Fibroblast of lung (primary cell): ENCODE measurements at regions not wholly inside any gene's neighbourhood (a gene's known extent, or its start where the extent isn't known, plus 50 kb on each side); places are given as distances from the start of the nearest gene placed in this dataset.

ENCODE experiments used
- DNase-seq, 2 donors: peaks; one replicate each; pipeline versions ENCODE4 v3.0.0 to v3.0.0-alpha.2; 2010; ENCODE audit warnings: low read depth in 2 of 2
- H2AFZ ChIP-seq: 2 replicates; pipeline ENCODE4 v1.5.1; 2012; ENCODE audit warnings: low read length, control low read depth, inconsistent platforms
- H3K27ac ChIP-seq: 2 replicates; pipeline ENCODE4 v1.5.1; 2011; ENCODE audit warnings: low read length, control low read depth; ENCODE audit not compliant: insufficient read depth
- H3K27me3 ChIP-seq: 2 replicates; pipeline ENCODE4 v1.5.1; 2011; ENCODE audit warnings: mild to moderate bottlenecking, low read length; ENCODE audit not compliant: control insufficient read depth, insufficient read depth
- H3K36me3 ChIP-seq: 2 replicates; pipeline ENCODE4 v1.5.1; 2011; ENCODE audit warnings: low read length; ENCODE audit not compliant: control insufficient read depth, insufficient read depth
- H3K4me1 ChIP-seq: 2 replicates; pipeline ENCODE4 v1.5.1; 2011; ENCODE audit warnings: low read length; ENCODE audit not compliant: control insufficient read depth, insufficient read depth; ENCODE audit errors: extremely low read depth
- H3K4me2 ChIP-seq: 2 replicates; pipeline ENCODE4 v1.5.1; 2011; ENCODE audit warnings: low read length, control low read depth; ENCODE audit not compliant: insufficient read depth; ENCODE audit errors: extremely low read depth
- H3K4me3 ChIP-seq, 4 experiments: fragments of 200-600 bp in 1 of 4; sonication (generic) in 1 of 4; replicated peaks in 1 of 4; 2 replicates each; pipeline ENCODE4 v1.5.1; 2011 to 2016; ENCODE audit warnings: low read length in 4 of 4, low read depth in 3 of 4, mild to moderate bottlenecking in 3 of 4, control low read depth in 2 of 4, inconsistent platforms in 1 of 4, mixed read lengths in 1 of 4; ENCODE audit not compliant: insufficient read depth in 1 of 4; ENCODE audit errors: control extremely low read depth in 1 of 4
- H3K79me2 ChIP-seq: 2 replicates; pipeline ENCODE4 v1.5.1; 2012; ENCODE audit warnings: mild to moderate bottlenecking, low read length, inconsistent platforms; ENCODE audit not compliant: control insufficient read depth, insufficient read depth
- H3K9ac ChIP-seq: 2 replicates; pipeline ENCODE4 v1.5.1; 2011; ENCODE audit warnings: mild to moderate bottlenecking, low read length, control low read depth; ENCODE audit not compliant: insufficient read depth
- H3K9me3 ChIP-seq: 2 replicates; pipeline ENCODE4 v1.5.1; 2012; ENCODE audit warnings: low read depth, low read length; ENCODE audit not compliant: control insufficient read depth, insufficient read depth
- H4K20me1 ChIP-seq: 2 replicates; pipeline ENCODE4 v1.5.1; 2011; ENCODE audit warnings: low read length; ENCODE audit not compliant: control insufficient read depth, insufficient read depth; ENCODE audit errors: extremely low read depth
- CTCF ChIP-seq, 2 donors: IDR thresholded peaks in 1 of 2; conservative IDR thresholded peaks in 1 of 2; 1 replicate in 1 of 2; 2 replicates in 1 of 2; pipeline ENCODE4 v1.5.1; 2011 to 2012; ENCODE audit warnings: low read length in 2 of 2, control low read depth in 1 of 2, inconsistent platforms in 1 of 2, low read depth in 1 of 2, mild to moderate bottlenecking in 1 of 2
- EZH2 ChIP-seq: IDR thresholded peaks from 2 replicates; pipeline ENCODE4 v1.5.1; 2012; ENCODE audit warnings: low read length, control low read depth, mild to moderate bottlenecking; ENCODE audit errors: missing control alignments

GRCh38 chr14:38090506-38090905 lies 117.2 kb upstream of the SSTR1 start:
- H3K9me3 ChIP-seq = no peaks in the 10 kb centered on the region
- H4K20me1 ChIP-seq = no peaks in the 10 kb centered on the region
- no peaks in the 10 kb centered on the region for H3K27me3 ChIP-seq
- no peak overlapping the region for H3K9ac ChIP-seq
- no peak for TF ChIP-seq EZH2
- no peak for TF ChIP-seq CTCF (conservative IDR thresholded peaks at IDR 0.05 in 1 of 2, IDR thresholded peaks at IDR 0.05 in 1 of 2; ENCODE audit: low read depth in 1 of 2, low read length in 2 of 2)
- no peak for DNase-seq
- no peak overlapping the region for H3K27ac ChIP-seq
- no peak overlapping the region for H2AFZ ChIP-seq
- H3K4me2 ChIP-seq = no peak overlapping the region
- H3K4me3 ChIP-seq = no peak overlapping the region
- no peaks in the 10 kb centered on the region for H3K36me3 ChIP-seq
- H3K79me2 ChIP-seq = no peaks in the 10 kb centered on the region
- no peaks in the 10 kb centered on the region for H3K4me1 ChIP-seq

GRCh38 chr14:38098074-38098836 lies 109.4 kb upstream of the SSTR1 start:
- DNase-seq = peak; percentile 75 to 77
- Histone ChIP-seq H2AFZ (no peak overlapping the region), H4K20me1 (no peaks in the 10 kb centered on the region), H3K4me1 (no peaks in the 10 kb centered on the region), H3K4me2 (no peak overlapping the region), H3K36me3 (no peaks in the 10 kb centered on the region), H3K9me3 (no peaks in the 10 kb centered on the region), H3K4me3 (no peak overlapping the region), H3K27me3 (no peaks in the 10 kb centered on the region), H3K27ac (no peak overlapping the region), H3K9ac (no peak overlapping the region), H3K79me2 (no peaks in the 10 kb centered on the region)
- TF ChIP-seq EZH2 (no peak), CTCF (conservative IDR thresholded peaks at IDR 0.05 in 1 of 2, IDR thresholded peaks at IDR 0.05 in 1 of 2; ENCODE audit: low read depth in 1 of 2, low read length in 2 of 2) (no peak)

GRCh38 chr14:38101679-38102078 lies 106.0 kb upstream of the SSTR1 start:
- Histone ChIP-seq H3K4me2 (no peak overlapping the region), H3K4me1 (no peaks in the 10 kb centered on the region), H3K4me3 (no peak overlapping the region), H3K79me2 (no peaks in the 10 kb centered on the region), H3K9ac (no peak overlapping the region), H3K27ac (no peak overlapping the region), H3K36me3 (no peaks in the 10 kb centered on the region), H3K9me3 (no peaks in the 10 kb centered on the region), H3K27me3 (no peaks in the 10 kb centered on the region), H2AFZ (no peak overlapping the region), H4K20me1 (no peaks in the 10 kb centered on the region)
- DNase-seq = no peak
- TF ChIP-seq EZH2 = no peak
- no peak for TF ChIP-seq CTCF (conservative IDR thresholded peaks at IDR 0.05 in 1 of 2, IDR thresholded peaks at IDR 0.05 in 1 of 2; ENCODE audit: low read depth in 1 of 2, low read length in 2 of 2)
